ENCODE measurements at regions not wholly inside any gene's neighbourhood (a gene's known extent, or its start where the extent isn't known, plus 50 kb on each side); places are given as distances from the start of the nearest gene placed in this dataset.

GRCh38 chr5:136730426-136730825 lies 365.1 kb upstream of the TRPC7 start:
- H3K27ac ChIP-seq (ENCODE audit: low read length) = no peak overlapping the region
- no peaks in the 10 kb centered on the region for H3K27me3 ChIP-seq (ENCODE audit: control insufficient read depth, insufficient read depth, low read length)
- WGBS (ENCODE audit: insufficient coverage, insufficient read length) = no CpG with 5 or more reads among the region's 3 CpGs
- no peak overlapping the region for H3K4me3 ChIP-seq (ENCODE audit: low read length)
- H3K36me3 ChIP-seq (ENCODE audit: control insufficient read depth, insufficient read depth, low read length) = no peaks in the 10 kb centered on the region
- H3K9me3 ChIP-seq (ENCODE audit: control insufficient read depth, insufficient read depth, low read length) = no peaks in the 10 kb centered on the region; the same call in 1 of the 2 replicates
- no peak for DNase-seq (ENCODE audit: low read depth, low spot score)
- no peaks in the 10 kb centered on the region for H3K4me1 ChIP-seq (ENCODE audit: control insufficient read depth, insufficient read depth, low read length)

DNA sequence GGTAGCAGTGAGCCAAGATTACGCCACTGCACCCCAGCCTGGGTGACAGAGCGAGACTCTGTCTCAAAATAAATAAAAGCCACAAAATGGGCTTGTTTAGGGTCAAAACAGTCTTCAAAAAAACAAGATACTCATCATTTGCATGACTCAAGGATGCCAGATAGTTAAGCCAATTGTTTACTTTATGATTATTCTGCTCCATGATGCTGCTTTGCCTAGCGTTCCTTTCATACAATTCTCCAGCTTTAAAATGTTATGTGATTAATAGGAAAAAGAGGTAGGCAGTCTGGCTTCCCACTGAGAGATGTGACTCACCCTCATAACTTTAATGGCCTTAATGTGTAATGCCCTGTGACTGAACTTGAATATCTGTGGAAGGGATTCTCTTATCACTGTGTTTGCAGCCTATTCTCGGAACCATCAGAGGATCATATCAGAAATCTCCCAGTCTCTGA lies 364.6 kb upstream of the TRPC7 start:
- Histone ChIP-seq H3K4me1 (ENCODE audit: control insufficient read depth, insufficient read depth, low read length) (no peaks in the 10 kb centered on the region), H3K27me3 (ENCODE audit: control insufficient read depth, insufficient read depth, low read length) (no peaks in the 10 kb centered on the region), H3K27ac (ENCODE audit: low read length) (no peak overlapping the region), H3K36me3 (ENCODE audit: control insufficient read depth, insufficient read depth, low read length) (no peaks in the 10 kb centered on the region), H3K4me3 (ENCODE audit: low read length) (no peak overlapping the region), H3K9me3 (ENCODE audit: control insufficient read depth, insufficient read depth, low read length) (no peaks in the 10 kb centered on the region; the same call in 1 of the 2 replicates)
- DNase-seq (ENCODE audit: low read depth, low spot score) = no peak
- no CpG with 5 or more reads among the region's 4 CpGs for WGBS (ENCODE audit: insufficient coverage, insufficient read length)

- Histone ChIP-seq H3K4me1 (ENCODE audit: control insufficient read depth, insufficient read depth, low read length) (no peaks in the 10 kb centered on the region), H3K27ac (ENCODE audit: low read length) (no peak overlapping the region), H3K27me3 (ENCODE audit: control insufficient read depth, insufficient read depth, low read length) (no peaks in the 10 kb centered on the region), H3K36me3 (ENCODE audit: control insufficient read depth, insufficient read depth, low read length) (no peaks in the 10 kb centered on the region), H3K9me3 (ENCODE audit: control insufficient read depth, insufficient read depth, low read length) (no peaks in the 10 kb centered on the region), H3K4me3 (ENCODE audit: low read length) (no peak overlapping the region)
- no CpG with 5 or more reads among the region's 2 CpGs for WGBS (ENCODE audit: insufficient coverage, insufficient read length)
- no peak for DNase-seq (ENCODE audit: low read depth, low spot score)
Measured at GRCh38 chr5:136726506-136726905, 361.2 kb upstream of the TRPC7 start.

GRCh38 chr5:136724161-136724560 lies 358.8 kb upstream of the TRPC7 start:
- H3K9me3 ChIP-seq (ENCODE audit: control insufficient read depth, insufficient read depth, low read length) = no peaks in the 10 kb centered on the region
- no peaks in the 10 kb centered on the region for H3K27me3 ChIP-seq (ENCODE audit: control insufficient read depth, insufficient read depth, low read length)
- H3K4me3 ChIP-seq (ENCODE audit: low read length) = no peak overlapping the region
- H3K36me3 ChIP-seq (ENCODE audit: control insufficient read depth, insufficient read depth, low read length) = no peaks in the 10 kb centered on the region
- H3K27ac ChIP-seq (ENCODE audit: low read length) = no peak overlapping the region
- H3K4me1 ChIP-seq (ENCODE audit: control insufficient read depth, insufficient read depth, low read length) = no peaks in the 10 kb centered on the region
- WGBS (ENCODE audit: insufficient coverage, insufficient read length) = no CpG with 5 or more reads among the region's 2 CpGs
- DNase-seq (ENCODE audit: low read depth, low spot score) = no peak

- Histone ChIP-seq H3K9me3 (ENCODE audit: control insufficient read depth, insufficient read depth, low read length) (no peaks in the 10 kb centered on the region), H3K36me3 (ENCODE audit: control insufficient read depth, insufficient read depth, low read length) (no peaks in the 10 kb centered on the region), H3K4me3 (ENCODE audit: low read length) (no peak overlapping the region), H3K27me3 (ENCODE audit: control insufficient read depth, insufficient read depth, low read length) (no peaks in the 10 kb centered on the region), H3K27ac (ENCODE audit: low read length) (no peak overlapping the region), H3K4me1 (ENCODE audit: control insufficient read depth, insufficient read depth, low read length) (no peaks in the 10 kb centered on the region)
- WGBS (ENCODE audit: insufficient coverage, insufficient read length) = no CpG with 5 or more reads among the region's 1 CpG
- no peak for DNase-seq (ENCODE audit: low read depth, low spot score)
Measured at GRCh38 chr5:136722581-136722980, 357.2 kb upstream of the TRPC7 start.

DNA sequence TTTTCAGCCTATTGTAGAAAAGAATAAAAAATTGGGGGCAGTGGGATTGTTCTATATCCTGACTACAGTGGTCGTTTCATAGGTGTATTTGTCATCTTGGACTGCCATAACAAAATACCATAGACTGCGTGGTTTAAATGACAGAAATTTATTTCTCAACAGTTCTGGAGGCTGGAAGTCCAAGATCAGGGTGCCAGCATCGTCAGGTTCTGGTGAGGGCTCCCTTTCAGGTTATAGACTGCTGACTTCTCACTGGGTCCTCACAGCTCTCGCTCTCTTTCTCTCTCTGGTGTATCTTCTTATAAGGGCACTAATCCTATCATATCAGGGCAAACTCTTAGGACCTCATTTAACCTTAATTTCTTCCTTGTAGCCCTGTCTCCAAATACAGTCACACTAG lies 356.7 kb upstream of the TRPC7 start:
- no peak overlapping the region for H3K4me3 ChIP-seq (ENCODE audit: low read length)
- WGBS (ENCODE audit: insufficient coverage, insufficient read length) = no CpG with 5 or more reads among the region's 4 CpGs
- no peaks in the 10 kb centered on the region for H3K36me3 ChIP-seq (ENCODE audit: control insufficient read depth, insufficient read depth, low read length)

GRCh38 chr5:136720674-136721073 lies 355.3 kb upstream of the TRPC7 start:
- Histone ChIP-seq H3K27ac (ENCODE audit: low read length) (no peak overlapping the region), H3K4me3 (ENCODE audit: low read length) (no peak overlapping the region), H3K27me3 (ENCODE audit: control insufficient read depth, insufficient read depth, low read length) (no peaks in the 10 kb centered on the region), H3K9me3 (ENCODE audit: control insufficient read depth, insufficient read depth, low read length) (no peaks in the 10 kb centered on the region), H3K36me3 (ENCODE audit: control insufficient read depth, insufficient read depth, low read length) (no peaks in the 10 kb centered on the region), H3K4me1 (ENCODE audit: control insufficient read depth, insufficient read depth, low read length) (no peaks in the 10 kb centered on the region)
- WGBS (ENCODE audit: insufficient coverage, insufficient read length) = no CpG with 5 or more reads among the region's 2 CpGs
- no peak for DNase-seq (ENCODE audit: low read depth, low spot score)

More for the DNA sequence above, 356.7 kb upstream of the TRPC7 start:
- H3K9me3 ChIP-seq (ENCODE audit: control insufficient read depth, insufficient read depth, low read length) = no peaks in the 10 kb centered on the region
- H3K27me3 ChIP-seq (ENCODE audit: control insufficient read depth, insufficient read depth, low read length) = no peaks in the 10 kb centered on the region
- no peak overlapping the region for H3K27ac ChIP-seq (ENCODE audit: low read length)
- no peaks in the 10 kb centered on the region for H3K4me1 ChIP-seq (ENCODE audit: control insufficient read depth, insufficient read depth, low read length)
- no peak for DNase-seq (ENCODE audit: low read depth, low spot score)

- H3K4me1 ChIP-seq (ENCODE audit: control insufficient read depth, insufficient read depth, low read length) = no peaks in the 10 kb centered on the region
- H3K9me3 ChIP-seq (ENCODE audit: control insufficient read depth, insufficient read depth, low read length) = no peaks in the 10 kb centered on the region
- no peaks in the 10 kb centered on the region for H3K36me3 ChIP-seq (ENCODE audit: control insufficient read depth, insufficient read depth, low read length)
- H3K27ac ChIP-seq (ENCODE audit: low read length) = no peak overlapping the region
- DNase-seq (ENCODE audit: low read depth, low spot score) = no peak
- H3K4me3 ChIP-seq (ENCODE audit: low read length) = no peak overlapping the region
- H3K27me3 ChIP-seq (ENCODE audit: control insufficient read depth, insufficient read depth, low read length) = no peaks in the 10 kb centered on the region
Measured at GRCh38 chr5:136717917-136718316, 352.6 kb upstream of the TRPC7 start.

- H3K4me1 ChIP-seq (ENCODE audit: control insufficient read depth, insufficient read depth, low read length) = no peaks in the 10 kb centered on the region
- DNase-seq (ENCODE audit: low read depth, low spot score) = no peak
- no peaks in the 10 kb centered on the region for H3K9me3 ChIP-seq (ENCODE audit: control insufficient read depth, insufficient read depth, low read length)
- no peak overlapping the region for H3K27ac ChIP-seq (ENCODE audit: low read length)
- H3K27me3 ChIP-seq (ENCODE audit: control insufficient read depth, insufficient read depth, low read length) = no peaks in the 10 kb centered on the region
- no peak overlapping the region for H3K4me3 ChIP-seq (ENCODE audit: low read length)
- WGBS (ENCODE audit: insufficient coverage, insufficient read length) = no CpG with 5 or more reads among the region's 1 CpG
- no peaks in the 10 kb centered on the region for H3K36me3 ChIP-seq (ENCODE audit: control insufficient read depth, insufficient read depth, low read length)
Measured at GRCh38 chr5:136714286-136714685, 348.9 kb upstream of the TRPC7 start.

GRCh38 chr5:136712628-136713027 lies 347.3 kb upstream of the TRPC7 start:
- H3K27me3 ChIP-seq (ENCODE audit: control insufficient read depth, insufficient read depth, low read length) = no peaks in the 10 kb centered on the region

GRCh38 chr5:136710834-136711233 lies 345.5 kb upstream of the TRPC7 start:
- Histone ChIP-seq H3K36me3 (ENCODE audit: control insufficient read depth, insufficient read depth, low read length) (no peaks in the 10 kb centered on the region), H3K9me3 (ENCODE audit: control insufficient read depth, insufficient read depth, low read length) (no peaks in the 10 kb centered on the region), H3K27me3 (ENCODE audit: control insufficient read depth, insufficient read depth, low read length) (no peaks in the 10 kb centered on the region), H3K4me1 (ENCODE audit: control insufficient read depth, insufficient read depth, low read length) (no peaks in the 10 kb centered on the region), H3K27ac (ENCODE audit: low read length) (no peak overlapping the region), H3K4me3 (ENCODE audit: low read length) (no peak overlapping the region)
- no CpG with 5 or more reads among the region's 3 CpGs for WGBS (ENCODE audit: insufficient coverage, insufficient read length)
- no peak for DNase-seq (ENCODE audit: low read depth, low spot score)

More at GRCh38 chr5:136712628-136713027, 347.3 kb upstream of the TRPC7 start:
- H3K9me3 ChIP-seq (ENCODE audit: control insufficient read depth, insufficient read depth, low read length) = no peaks in the 10 kb centered on the region
- DNase-seq (ENCODE audit: low read depth, low spot score) = no peak
- no peaks in the 10 kb centered on the region for H3K4me1 ChIP-seq (ENCODE audit: control insufficient read depth, insufficient read depth, low read length)
- H3K27ac ChIP-seq (ENCODE audit: low read length) = no peak overlapping the region
- no peaks in the 10 kb centered on the region for H3K36me3 ChIP-seq (ENCODE audit: control insufficient read depth, insufficient read depth, low read length)
- H3K4me3 ChIP-seq (ENCODE audit: low read length) = no peak overlapping the region

Measured in iPS DF 6.9 (cell line).